Right ventricle myocardium superior (tissue), 1 donor: ENCODE measurements at regions not wholly inside any gene's neighbourhood (a gene's known extent, or its start where the extent isn't known, plus 50 kb on each side); places are given as distances from the start of the nearest gene placed in this dataset.
A peak's percentile ranks its signal among the peaks of the same experiment; 100 is the strongest.

Source experiments
- ATAC-seq: fragments of 200-7000 bp; cut with Tn5 transposase; one replicate; pipeline ENCODE4 v1.9.1; 2020; ENCODE audit warnings: mild to moderate bottlenecking; ENCODE audit not compliant: poor library complexity
- DNase-seq: peaks from one replicate; pipeline ENCODE4 v3.0.0-alpha.2; 2020
- intact Hi-C: fragments of 100-400 bp; cut with DNase I; formaldehyde crosslinking; loops from one replicate; pipeline ENCODE4 v1.11.2; 2022
- donor health status: DM: no; HTN: yes; CAD: no; lungs with severe emphysema.

GRCh38 chr17:72525225-72526015 is 404.6 kb downstream of the SOX9 start:
- ATAC-seq (no peak), DNase-seq (no peak)
- intact Hi-C loops, result no loop called here

GRCh38 chr17:72526769-72527168 is 405.9 kb downstream of the SOX9 start:
- DNase-seq (no peak), ATAC-seq (no peak)
- intact Hi-C loops, result no loop called here

GRCh38 chr17:72527789-72528188 is 407.0 kb downstream of the SOX9 start:
- intact Hi-C loops, result no loop called here
- ATAC-seq (no peak), DNase-seq (no peak)

- intact Hi-C loops, result no loop called here
- ATAC-seq, result no peak
- no peak for DNase-seq
Measured at GRCh38 chr17:72528683-72529082, 407.9 kb downstream of the SOX9 start.

- DNase-seq (no peak), ATAC-seq (no peak)
- intact Hi-C loops, result no loop called here
Measured at GRCh38 chr17:72529386-72529785, 408.6 kb downstream of the SOX9 start.

- intact Hi-C loops, result no loop called here
- ATAC-seq (no peak), DNase-seq (no peak)
Measured at GRCh38 chr17:72530454-72530853, 409.6 kb downstream of the SOX9 start.

- ATAC-seq, result no peak
- no peak for DNase-seq
- intact Hi-C loops, result no loop called here
Measured at GRCh38 chr17:72531729-72532128, 410.9 kb downstream of the SOX9 start.

GRCh38 chr17:72534265-72534664 is 413.4 kb downstream of the SOX9 start:
- ATAC-seq, result no peak

GRCh38 chr17:72534776-72535175 is 414.0 kb downstream of the SOX9 start:
- ATAC-seq (no peak), DNase-seq (no peak)
- intact Hi-C loops, result no loop called here

More at GRCh38 chr17:72534265-72534664, 413.4 kb downstream of the SOX9 start:
- intact Hi-C loops, result no loop called here
- DNase-seq, result no peak

GRCh38 chr17:72535346-72535745 is 414.5 kb downstream of the SOX9 start:
- ATAC-seq, result no peak
- DNase-seq, result no peak
- intact Hi-C loops, result no loop called here

- intact Hi-C loops, result no loop called here
- DNase-seq, result no peak
- ATAC-seq, result no peak
Measured at GRCh38 chr17:72535779-72536178, 415.0 kb downstream of the SOX9 start.

- ATAC-seq (no peak), DNase-seq (no peak)
- intact Hi-C loops, result no loop called here
Measured at GRCh38 chr17:72536788-72537187, 416.0 kb downstream of the SOX9 start.

- DNase-seq (no peak), ATAC-seq (no peak)
- intact Hi-C loops, result no loop called here
Measured at GRCh38 chr17:72538443-72538842, 417.6 kb downstream of the SOX9 start.

- DNase-seq (no peak), ATAC-seq (no peak)
- intact Hi-C loops, result no loop called here
Measured at GRCh38 chr17:72538901-72539352, 418.1 kb downstream of the SOX9 start.

- intact Hi-C loops, result loop anchor here (5.0 to 10.0 kb wide), 2 partner anchors 415 to 1423 kb away; partner anchors contain the start of gene SOX9
- peak; percentile 98 for ATAC-seq
Measured at GRCh38 chr17:72539981-72540897, 419.4 kb downstream of the SOX9 start.

GRCh38 chr17:72542317-72542716 is 421.5 kb downstream of the SOX9 start:
- no peak for ATAC-seq
- intact Hi-C loops, result loop anchor here (5.0 to 10.0 kb wide), 2 partner anchors 418 to 1425 kb away; partner anchors contain the start of gene SOX9
- no peak for DNase-seq

More at GRCh38 chr17:72539981-72540897, 419.4 kb downstream of the SOX9 start:
- DNase-seq, result peak; percentile 84

GRCh38 chr17:72545766-72546165 is 424.9 kb downstream of the SOX9 start:
- ATAC-seq (no peak), DNase-seq (no peak)
- intact Hi-C loops, result loop anchor here (10.0 kb wide), 1 partner anchor 421 kb away; the partner anchor contains the start of gene SOX9

- no peak for ATAC-seq
- DNase-seq, result no peak
- intact Hi-C loops, result loop anchor here (10.0 kb wide), 1 partner anchor 172 kb away; no protein-coding TSS in a partner anchor
Measured at GRCh38 chr17:72553051-72553755, 432.4 kb downstream of the SOX9 start.

- no peak for DNase-seq
- ATAC-seq, result no peak
- intact Hi-C loops, result loop anchor here (10.0 kb wide), 1 partner anchor 170 kb away; no protein-coding TSS in a partner anchor
Measured at GRCh38 chr17:72554508-72554907, 433.7 kb downstream of the SOX9 start.
